ENCODE measurements at regions not wholly inside any gene's neighbourhood (a gene's known extent, or its start where the extent isn't known, plus 50 kb on each side); places are given as distances from the start of the nearest gene placed in this dataset.

GRCh38 chr11:28466506-28466905 lies 358.3 kb downstream of the METTL15 start:
- FAIRE-seq (no peak), DNase-seq (ENCODE audit: insufficient read length, low spot score) (no peak)
- TF ChIP-seq POLR2A (IDR thresholded peaks at IDR 0.05; ENCODE audit: low read depth, low read length), result no peak

- FAIRE-seq, result no peak
These were observed 356.2 kb downstream of the METTL15 start for GRCh38 chr11:28464252-28464867.

GRCh38 chr11:28463826-28464225 lies 355.6 kb downstream of the METTL15 start:
- FAIRE-seq (no peak), DNase-seq (ENCODE audit: insufficient read length, low spot score) (no peak)
- no peak for TF ChIP-seq POLR2A (IDR thresholded peaks at IDR 0.05; ENCODE audit: low read depth, low read length)

More at GRCh38 chr11:28464252-28464867, 356.2 kb downstream of the METTL15 start:
- no peak for TF ChIP-seq POLR2A (IDR thresholded peaks at IDR 0.05; ENCODE audit: low read depth, low read length)
- DNase-seq (ENCODE audit: insufficient read length, low spot score), result no peak

GRCh38 chr11:28461846-28462245 lies 353.7 kb downstream of the METTL15 start:
- FAIRE-seq (no peak), DNase-seq (ENCODE audit: insufficient read length, low spot score) (no peak)
- TF ChIP-seq POLR2A (IDR thresholded peaks at IDR 0.05; ENCODE audit: low read depth, low read length), result no peak

GRCh38 chr11:28461338-28461737 lies 353.1 kb downstream of the METTL15 start:
- FAIRE-seq (no peak), DNase-seq (ENCODE audit: insufficient read length, low spot score) (no peak)
- no peak for TF ChIP-seq POLR2A (IDR thresholded peaks at IDR 0.05; ENCODE audit: low read depth, low read length)

- no peak for TF ChIP-seq POLR2A (IDR thresholded peaks at IDR 0.05; ENCODE audit: low read depth, low read length)
- DNase-seq (ENCODE audit: insufficient read length, low spot score) (no peak), FAIRE-seq (no peak)
These were observed 352.2 kb downstream of the METTL15 start for GRCh38 chr11:28460348-28460747.

- DNase-seq (ENCODE audit: insufficient read length, low spot score) (no peak), FAIRE-seq (no peak)
- no peak for TF ChIP-seq POLR2A (IDR thresholded peaks at IDR 0.05; ENCODE audit: low read depth, low read length)
These were observed 351.7 kb downstream of the METTL15 start for GRCh38 chr11:28459912-28460311.

GRCh38 chr11:28457481-28458065 lies 349.4 kb downstream of the METTL15 start:
- TF ChIP-seq POLR2A (IDR thresholded peaks at IDR 0.05; ENCODE audit: low read depth, low read length), result no peak
- DNase-seq (ENCODE audit: insufficient read length, low spot score), result no peak
- FAIRE-seq, result no peak

- no peak for FAIRE-seq
- TF ChIP-seq POLR2A (IDR thresholded peaks at IDR 0.05; ENCODE audit: low read depth, low read length), result no peak
- DNase-seq (ENCODE audit: insufficient read length, low spot score), result no peak
These were observed 340.0 kb downstream of the METTL15 start for GRCh38 chr11:28448186-28448585.

GRCh38 chr11:28447226-28447625 lies 339.0 kb downstream of the METTL15 start:
- FAIRE-seq (peak; percentile 69), DNase-seq (ENCODE audit: insufficient read length, low spot score) (no peak)

GRCh38 chr11:28442131-28442530 lies 333.9 kb downstream of the METTL15 start:
- no peak for FAIRE-seq
- DNase-seq (ENCODE audit: insufficient read length, low spot score), result no peak
- no peak for TF ChIP-seq POLR2A (IDR thresholded peaks at IDR 0.05; ENCODE audit: low read depth, low read length)

More at GRCh38 chr11:28447226-28447625, 339.0 kb downstream of the METTL15 start:
- TF ChIP-seq POLR2A (IDR thresholded peaks at IDR 0.05; ENCODE audit: low read depth, low read length), result no peak

- DNase-seq (ENCODE audit: insufficient read length, low spot score), result no peak
- FAIRE-seq, result peak; percentile 64
- TF ChIP-seq POLR2A (IDR thresholded peaks at IDR 0.05; ENCODE audit: low read depth, low read length), result no peak
These were observed 331.2 kb downstream of the METTL15 start for GRCh38 chr11:28439403-28439802.

- DNase-seq (ENCODE audit: insufficient read length, low spot score) (no peak), FAIRE-seq (no peak)
- TF ChIP-seq POLR2A (IDR thresholded peaks at IDR 0.05; ENCODE audit: low read depth, low read length), result no peak
These were observed 311.9 kb downstream of the METTL15 start for GRCh38 chr11:28420099-28420498.

GRCh38 chr11:28417601-28418323 lies 309.6 kb downstream of the METTL15 start:
- no peak for TF ChIP-seq POLR2A (IDR thresholded peaks at IDR 0.05; ENCODE audit: low read depth, low read length)
- DNase-seq (ENCODE audit: insufficient read length, low spot score) (no peak), FAIRE-seq (no peak)

GRCh38 chr11:28412029-28412428 lies 303.8 kb downstream of the METTL15 start:
- no peak for TF ChIP-seq POLR2A (IDR thresholded peaks at IDR 0.05; ENCODE audit: low read depth, low read length)
- no peak for FAIRE-seq

More at GRCh38 chr11:28412029-28412428, 303.8 kb downstream of the METTL15 start:
- no peak for DNase-seq (ENCODE audit: insufficient read length, low spot score)

All from H54 (cell line).